ENCODE measurements at regions not wholly inside any gene's neighbourhood (a gene's known extent, or its start where the extent isn't known, plus 50 kb on each side); places are given as distances from the start of the nearest gene placed in this dataset.

- TF ChIP-seq JUNB (IDR thresholded peaks at IDR 0.05; ENCODE audit: unreplicated experiment) (no peak), EZH2 (IDR thresholded peaks at IDR 0.05; ENCODE audit: low read depth, unreplicated experiment) (no peak), EZH2phosphoT487 (IDR thresholded peaks at IDR 0.05; ENCODE audit: unreplicated experiment) (no peak), REST (IDR thresholded peaks at IDR 0.05; ENCODE audit: unreplicated experiment) (no peak), NANOG (IDR thresholded peaks at IDR 0.05; ENCODE audit: borderline replicate concordance) (no peak), STAT1 (IDR thresholded peaks at IDR 0.05; ENCODE audit: unreplicated experiment) (no peak), CTCF (conservative IDR thresholded peaks at IDR 0.05; ENCODE audit: low read depth in 2 of 2) (no peak), POLR2AphosphoS5 (IDR thresholded peaks at IDR 0.05; ENCODE audit: low read depth) (no peak), ZNF331 (CRISPR knock-in tag; IDR thresholded peaks at IDR 0.05; ENCODE audit: low read depth) (no peak), ZNF114 (CRISPR knock-in tag; IDR thresholded peaks at IDR 0.05) (no peak)
- H3K27me3 ChIP-seq (ENCODE audit: insufficient read depth) = no peaks in the 10 kb centered on the region
- no peak overlapping the region for H3K27ac Mint-ChIP-seq
- no peak overlapping the region for H3K4me3 ChIP-seq
- no peaks in the 10 kb centered on the region for H3K4me1 ChIP-seq (ENCODE audit: insufficient read depth)
- no peaks in the 10 kb centered on the region for H4K20me1 ChIP-seq (replicated peaks; ENCODE audit: insufficient read depth)
- DNase-seq (ENCODE audit: low spot score) = no peak
- H3K9me2 ChIP-seq (ENCODE audit: insufficient read depth) = no peaks in the 10 kb centered on the region
- H3K9me3 Mint-ChIP-seq = peaks cover 7% of the 10 kb centered on the region; the same call in 2 of the 3 replicates
- H2AFZ ChIP-seq = no peak overlapping the region
- no peaks in the 10 kb centered on the region for H3K36me3 Mint-ChIP-seq (ENCODE audit: low read depth)
- no peak overlapping the region for H3K4me3 Mint-ChIP-seq
- H3K4me2 ChIP-seq = no peak overlapping the region
- no peaks in the 10 kb centered on the region for H3K4me1 Mint-ChIP-seq
- no peak overlapping the region for H3K27ac ChIP-seq (ENCODE audit: low read depth)
- no peaks in the 10 kb centered on the region for H3K79me2 ChIP-seq (replicated peaks; ENCODE audit: insufficient read depth)
- no peaks in the 10 kb centered on the region for H3K27me3 Mint-ChIP-seq (ENCODE audit: insufficient read depth, low read depth, poor library complexity)
- no peak for ATAC-seq
- no peaks in the 10 kb centered on the region for H3F3A ChIP-seq (replicated peaks; ENCODE audit: low read depth)
- no peaks in the 10 kb centered on the region for H3K36me3 ChIP-seq (ENCODE audit: insufficient read depth)
These were observed 909.3 kb downstream of the SORCS1 start for GRCh38 chr10:106255111-106255678.

GRCh38 chr10:106254071-106254470 lies 910.4 kb downstream of the SORCS1 start:
- Histone ChIP-seq H3K4me1 (ENCODE audit: insufficient read depth) (no peaks in the 10 kb centered on the region), H2AFZ (no peak overlapping the region), H3K4me2 (no peak overlapping the region), H4K20me1 (replicated peaks; ENCODE audit: insufficient read depth) (no peaks in the 10 kb centered on the region), H3F3A (replicated peaks; ENCODE audit: low read depth) (no peaks in the 10 kb centered on the region), H3K36me3 (ENCODE audit: insufficient read depth) (no peaks in the 10 kb centered on the region), H3K9me2 (ENCODE audit: insufficient read depth) (no peaks in the 10 kb centered on the region), H3K4me3 (no peak overlapping the region), H3K27ac (ENCODE audit: low read depth) (no peak overlapping the region), H3K79me2 (replicated peaks; ENCODE audit: insufficient read depth) (no peaks in the 10 kb centered on the region), H3K27me3 (ENCODE audit: insufficient read depth) (no peaks in the 10 kb centered on the region)
- no peak overlapping the region for H3K27ac Mint-ChIP-seq
- no peak for DNase-seq (ENCODE audit: low spot score)
- H3K27me3 Mint-ChIP-seq (ENCODE audit: insufficient read depth, low read depth, poor library complexity) = no peaks in the 10 kb centered on the region
- no peak overlapping the region for H3K4me3 Mint-ChIP-seq
- peaks cover 7% of the 10 kb centered on the region; the same call in 2 of the 3 replicates for H3K9me3 Mint-ChIP-seq
- TF ChIP-seq ETS1 (IDR thresholded peaks at IDR 0.05) = no peak
- no peak for TF ChIP-seq CREB1 (CRISPR knock-in tag; IDR thresholded peaks at IDR 0.05; ENCODE audit: low read depth)
- no peak for TF ChIP-seq POLR2AphosphoS5 (IDR thresholded peaks at IDR 0.05; ENCODE audit: low read depth)
- no peak for TF ChIP-seq ZNF114 (CRISPR knock-in tag; IDR thresholded peaks at IDR 0.05)
- TF ChIP-seq EZH2phosphoT487 (IDR thresholded peaks at IDR 0.05; ENCODE audit: unreplicated experiment) = no peak
- TF ChIP-seq NANOG (IDR thresholded peaks at IDR 0.05; ENCODE audit: borderline replicate concordance) = no peak
- no peak for TF ChIP-seq ZNF331 (CRISPR knock-in tag; IDR thresholded peaks at IDR 0.05; ENCODE audit: low read depth)
- no peak for TF ChIP-seq JUNB (IDR thresholded peaks at IDR 0.05; ENCODE audit: unreplicated experiment)
- ATAC-seq = no peak
- no peaks in the 10 kb centered on the region for H3K4me1 Mint-ChIP-seq
- no peaks in the 10 kb centered on the region for H3K36me3 Mint-ChIP-seq (ENCODE audit: low read depth)

Data from GM23338 (cell line).